ENCODE measurements at regions not wholly inside any gene's neighbourhood (a gene's known extent, or its start where the extent isn't known, plus 50 kb on each side); places are given as distances from the start of the nearest gene placed in this dataset.
A peak's percentile ranks its signal among the peaks of the same experiment; 100 is the strongest.

- no peak for DNase-seq (ENCODE audit: low read depth)
- in situ Hi-C loops (cut with HindIII; ENCODE audit: low pct_unique_long_range_greater_than_20kb, low sequenced_read_pairs): no loop called here
Measured at GRCh38 chr12:88958153-88958552, 377.9 kb upstream of the KITLG start.

GRCh38 chr12:88957358-88957757, 377.1 kb upstream of the KITLG start:
- in situ Hi-C loops (cut with HindIII; ENCODE audit: low pct_unique_long_range_greater_than_20kb, low sequenced_read_pairs): no loop called here

GRCh38 chr12:88955531-88955930, 375.3 kb upstream of the KITLG start:
- DNase-seq (ENCODE audit: low read depth): no peak
- in situ Hi-C loops (cut with HindIII; ENCODE audit: low pct_unique_long_range_greater_than_20kb, low sequenced_read_pairs): no loop called here

More at GRCh38 chr12:88957358-88957757, 377.1 kb upstream of the KITLG start:
- DNase-seq (ENCODE audit: low read depth): no peak

GRCh38 chr12:88953029-88953586, 372.8 kb upstream of the KITLG start:
- in situ Hi-C loops (cut with HindIII; ENCODE audit: low pct_unique_long_range_greater_than_20kb, low sequenced_read_pairs): no loop called here
- no peak for DNase-seq (ENCODE audit: low read depth)

GRCh38 chr12:88952562-88952942, 372.3 kb upstream of the KITLG start:
- in situ Hi-C loops (cut with HindIII; ENCODE audit: low pct_unique_long_range_greater_than_20kb, low sequenced_read_pairs): no loop called here
- peak; percentile 41 for DNase-seq (ENCODE audit: low read depth)

- DNase-seq (ENCODE audit: low read depth): no peak
- in situ Hi-C loops (cut with HindIII; ENCODE audit: low pct_unique_long_range_greater_than_20kb, low sequenced_read_pairs): no loop called here
Measured at GRCh38 chr12:88951860-88952561, 371.7 kb upstream of the KITLG start.

GRCh38 chr12:88951177-88951576, 370.9 kb upstream of the KITLG start:
- no peak for DNase-seq (ENCODE audit: low read depth)
- in situ Hi-C loops (cut with HindIII; ENCODE audit: low pct_unique_long_range_greater_than_20kb, low sequenced_read_pairs): no loop called here

- in situ Hi-C loops (cut with HindIII; ENCODE audit: low pct_unique_long_range_greater_than_20kb, low sequenced_read_pairs): no loop called here
- DNase-seq (ENCODE audit: low read depth): no peak
Measured at GRCh38 chr12:88947486-88948043, 367.3 kb upstream of the KITLG start.

GRCh38 chr12:88946372-88946997, 366.2 kb upstream of the KITLG start:
- in situ Hi-C loops (cut with HindIII; ENCODE audit: low pct_unique_long_range_greater_than_20kb, low sequenced_read_pairs): no loop called here
- no peak for DNase-seq (ENCODE audit: low read depth)

GRCh38 chr12:88945051-88945732, 364.9 kb upstream of the KITLG start:
- no peak for DNase-seq (ENCODE audit: low read depth)
- in situ Hi-C loops (cut with HindIII; ENCODE audit: low pct_unique_long_range_greater_than_20kb, low sequenced_read_pairs): no loop called here

- peak; percentile 39 for DNase-seq (ENCODE audit: low read depth)
- in situ Hi-C loops (cut with HindIII; ENCODE audit: low pct_unique_long_range_greater_than_20kb, low sequenced_read_pairs): no loop called here
Measured at GRCh38 chr12:88944397-88944796, 364.1 kb upstream of the KITLG start.

GRCh38 chr12:88940854-88941253, 360.6 kb upstream of the KITLG start:
- no peak for DNase-seq (ENCODE audit: low read depth)

GRCh38 chr12:88935856-88936255, 355.6 kb upstream of the KITLG start:
- DNase-seq (ENCODE audit: low read depth): no peak
- in situ Hi-C loops (cut with HindIII; ENCODE audit: low pct_unique_long_range_greater_than_20kb, low sequenced_read_pairs): no loop called here

More at GRCh38 chr12:88940854-88941253, 360.6 kb upstream of the KITLG start:
- in situ Hi-C loops (cut with HindIII; ENCODE audit: low pct_unique_long_range_greater_than_20kb, low sequenced_read_pairs): no loop called here

GRCh38 chr12:88934163-88934747, 354.0 kb upstream of the KITLG start:
- DNase-seq (ENCODE audit: low read depth): peak; percentile 80
- in situ Hi-C loops (cut with HindIII; ENCODE audit: low pct_unique_long_range_greater_than_20kb, low sequenced_read_pairs): no loop called here

GRCh38 chr12:88932457-88932856, 352.2 kb upstream of the KITLG start:
- DNase-seq (ENCODE audit: low read depth): no peak
- in situ Hi-C loops (cut with HindIII; ENCODE audit: low pct_unique_long_range_greater_than_20kb, low sequenced_read_pairs): no loop called here

- in situ Hi-C loops (cut with HindIII; ENCODE audit: low pct_unique_long_range_greater_than_20kb, low sequenced_read_pairs): no loop called here
- peak; percentile 84 for DNase-seq (ENCODE audit: low read depth)
Measured at GRCh38 chr12:88931598-88931997, 351.3 kb upstream of the KITLG start.

- in situ Hi-C loops (cut with HindIII; ENCODE audit: low pct_unique_long_range_greater_than_20kb, low sequenced_read_pairs): no loop called here
- DNase-seq (ENCODE audit: low read depth): no peak
Measured at GRCh38 chr12:88925454-88925853, 345.2 kb upstream of the KITLG start.

- in situ Hi-C loops (cut with HindIII; ENCODE audit: low pct_unique_long_range_greater_than_20kb, low sequenced_read_pairs): no loop called here
- no peak for DNase-seq (ENCODE audit: low read depth)
Measured at GRCh38 chr12:88924162-88924561, 343.9 kb upstream of the KITLG start.

GRCh38 chr12:88923631-88924030, 343.4 kb upstream of the KITLG start:
- in situ Hi-C loops (cut with HindIII; ENCODE audit: low pct_unique_long_range_greater_than_20kb, low sequenced_read_pairs): no loop called here
- no peak for DNase-seq (ENCODE audit: low read depth)
